HG03565 (cell line): ENCODE measurements at regions not wholly inside any gene's neighbourhood (a gene's known extent, or its start where the extent isn't known, plus 50 kb on each side); places are given as distances from the start of the nearest gene placed in this dataset.

ENCODE experiments used
- ATAC-seq: cut with Tn5 transposase; IDR thresholded peaks from one replicate; pipeline ENCODE4 v1.9.1; 2021; ENCODE audit warnings: mild to moderate bottlenecking, moderate library complexity; ENCODE audit not compliant: unreplicated experiment

DNA sequence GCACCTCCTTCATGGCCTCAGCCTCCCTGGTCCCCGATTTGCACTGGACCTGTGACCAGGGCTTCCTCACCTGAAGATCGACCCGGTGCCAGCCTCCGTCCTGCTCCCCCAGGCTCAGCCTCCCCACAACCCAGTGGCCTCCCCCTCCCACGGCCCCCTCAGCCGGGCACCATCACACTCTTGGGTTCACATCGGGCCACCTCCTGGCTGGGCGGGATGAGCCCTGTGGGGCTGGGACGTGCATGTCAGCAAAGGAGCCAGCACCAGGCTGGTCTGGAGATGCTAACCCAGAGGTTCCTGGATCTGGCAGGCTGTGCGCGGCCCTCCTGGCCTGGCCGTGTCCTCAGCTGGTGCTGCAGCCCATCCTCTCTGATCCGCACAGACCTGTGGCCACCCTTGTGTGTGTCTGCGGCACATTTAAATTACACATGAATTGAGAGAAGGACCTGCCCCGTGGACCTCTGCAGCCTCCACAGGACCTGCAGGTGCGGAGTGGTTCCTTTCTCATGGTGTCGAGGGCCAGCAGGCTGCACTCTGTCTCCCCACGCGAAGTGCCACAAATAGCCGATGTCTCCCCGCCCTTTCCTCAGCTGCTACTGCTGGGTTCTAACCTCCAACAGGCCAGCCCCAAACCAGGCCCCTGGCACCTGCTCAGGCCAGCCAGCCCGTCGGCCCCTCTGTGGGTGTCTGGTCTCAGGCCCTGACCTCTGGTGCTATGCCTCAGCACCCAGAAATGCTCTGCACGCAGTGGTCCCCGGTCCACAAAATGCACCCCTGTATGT lies 237.5 kb downstream of the ERMARD start:
- ATAC-seq: no peak

GRCh38 chr6:169986848-169987498 lies 235.6 kb downstream of the ERMARD start:
- no peak for ATAC-seq

- no peak for ATAC-seq
These were observed 234.9 kb downstream of the ERMARD start for GRCh38 chr6:169986171-169986847.

GRCh38 chr6:169985121-169986015 lies 233.9 kb downstream of the ERMARD start:
- no peak for ATAC-seq

- ATAC-seq: no peak
These were observed 233.0 kb downstream of the ERMARD start for GRCh38 chr6:169984181-169985120.

DNA sequence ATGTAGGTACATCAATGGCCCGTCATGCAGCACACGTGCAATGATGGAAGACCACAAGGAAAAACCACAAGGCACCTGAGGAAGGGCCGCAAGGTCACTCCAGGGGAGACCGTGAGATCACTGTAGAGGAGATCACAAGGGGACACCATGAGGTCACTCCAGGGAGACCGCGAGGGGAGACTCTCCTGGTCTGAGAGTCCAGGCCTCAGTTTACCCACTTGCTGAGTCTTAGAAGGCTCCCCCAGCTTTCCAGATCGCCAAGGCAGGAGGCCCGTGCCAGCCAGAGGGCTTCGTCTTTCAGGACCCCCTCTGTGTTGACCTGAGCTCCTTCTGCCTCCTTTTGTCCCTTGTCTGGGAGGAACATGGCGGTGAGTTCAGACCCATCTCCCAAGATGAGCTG lies 232.2 kb downstream of the ERMARD start:
- no peak for ATAC-seq

DNA sequence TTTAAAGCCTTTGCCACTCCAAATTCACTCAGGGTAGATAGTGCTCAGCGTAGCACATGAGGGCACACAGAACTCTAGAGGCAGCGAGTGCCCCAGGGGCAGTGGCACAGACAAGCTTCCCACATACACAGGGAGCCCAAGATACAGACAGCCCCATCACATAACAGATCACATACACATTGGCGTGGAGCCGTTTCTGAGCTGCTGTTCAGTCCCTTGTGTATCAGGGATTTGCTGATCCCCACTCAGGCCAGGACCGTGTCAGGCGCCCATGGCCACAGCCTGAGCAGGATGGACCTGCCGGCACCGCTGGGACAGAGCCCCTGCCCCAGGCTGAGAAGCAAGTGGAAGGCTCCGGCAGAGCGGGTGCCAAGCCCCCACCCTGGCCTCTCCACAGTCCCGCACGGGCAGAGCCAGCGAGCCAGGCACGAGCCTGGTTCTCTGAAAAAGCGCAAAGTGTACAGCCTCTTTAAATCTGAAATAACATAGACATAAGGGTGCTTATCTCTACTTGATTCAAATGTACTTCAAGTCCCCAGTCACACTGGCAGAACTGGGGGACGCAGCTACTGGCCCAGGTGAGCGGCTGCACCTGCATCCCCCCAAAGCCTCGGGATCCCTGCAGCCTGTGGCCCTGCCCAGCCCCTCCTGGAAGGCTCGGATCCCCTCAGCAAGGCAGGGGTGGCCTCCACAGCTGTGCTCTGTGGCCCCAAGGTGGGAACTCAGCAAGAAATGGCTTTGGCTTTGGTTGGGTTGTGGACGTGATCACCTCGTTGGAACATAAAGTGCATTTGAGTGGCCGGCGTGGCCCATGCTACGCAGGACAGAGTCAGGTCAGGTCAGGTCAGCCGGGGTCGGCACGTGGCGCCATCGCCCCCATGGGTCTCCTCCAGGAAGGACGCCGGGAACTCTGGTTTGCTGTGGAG lies 231.3 kb downstream of the ERMARD start:
- no peak for ATAC-seq

- no peak for ATAC-seq
These were observed 230.5 kb downstream of the ERMARD start for GRCh38 chr6:169981969-169982368.

DNA sequence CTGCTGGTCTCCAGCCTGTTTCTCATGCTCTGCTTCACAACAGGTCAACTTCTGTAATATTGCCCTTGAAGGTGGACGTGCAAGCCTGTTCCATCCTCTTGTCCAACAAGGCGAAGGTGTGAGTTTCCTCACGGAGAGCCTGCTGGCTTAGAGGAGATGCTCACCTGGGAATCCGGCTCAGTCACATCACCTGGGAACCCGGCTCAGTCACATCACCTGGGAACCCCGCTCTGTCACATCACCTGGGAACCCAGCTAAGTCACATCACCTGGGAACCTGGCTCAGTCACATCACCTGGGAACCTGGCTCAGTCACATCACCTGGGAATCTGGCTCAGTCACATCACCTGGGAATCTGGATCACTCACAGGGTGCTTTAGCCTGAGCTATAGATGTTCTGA lies 230.1 kb downstream of the ERMARD start:
- no peak for ATAC-seq

- ATAC-seq: no peak
These were observed 229.5 kb downstream of the ERMARD start for GRCh38 chr6:169980826-169981450.

DNA sequence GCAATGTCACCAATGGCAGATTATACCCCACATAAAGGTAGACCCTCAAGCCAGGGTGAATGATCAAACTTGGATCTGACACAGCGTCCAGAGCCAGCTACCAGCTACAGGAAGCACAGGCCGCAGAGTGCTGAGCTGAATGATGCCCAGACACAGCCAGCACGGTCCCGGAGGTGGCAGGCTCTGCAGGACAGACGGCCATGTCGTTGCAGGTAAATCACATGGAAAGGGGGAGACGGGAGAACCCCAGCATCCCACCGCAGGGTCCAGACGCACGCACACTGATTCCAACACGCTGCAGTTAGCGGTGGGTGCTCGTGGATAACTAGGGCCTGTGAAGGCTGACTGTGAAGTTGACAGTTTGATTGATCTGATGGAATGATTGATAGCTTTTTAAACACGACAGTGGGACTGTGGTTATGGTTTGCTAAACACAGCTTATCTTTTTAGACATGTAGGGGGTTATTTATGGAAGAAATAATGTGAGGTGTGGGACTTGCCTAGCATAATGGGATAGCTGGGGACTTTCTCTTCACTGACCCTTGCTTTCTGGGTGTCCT lies 228.5 kb downstream of the ERMARD start:
- no peak for ATAC-seq

DNA sequence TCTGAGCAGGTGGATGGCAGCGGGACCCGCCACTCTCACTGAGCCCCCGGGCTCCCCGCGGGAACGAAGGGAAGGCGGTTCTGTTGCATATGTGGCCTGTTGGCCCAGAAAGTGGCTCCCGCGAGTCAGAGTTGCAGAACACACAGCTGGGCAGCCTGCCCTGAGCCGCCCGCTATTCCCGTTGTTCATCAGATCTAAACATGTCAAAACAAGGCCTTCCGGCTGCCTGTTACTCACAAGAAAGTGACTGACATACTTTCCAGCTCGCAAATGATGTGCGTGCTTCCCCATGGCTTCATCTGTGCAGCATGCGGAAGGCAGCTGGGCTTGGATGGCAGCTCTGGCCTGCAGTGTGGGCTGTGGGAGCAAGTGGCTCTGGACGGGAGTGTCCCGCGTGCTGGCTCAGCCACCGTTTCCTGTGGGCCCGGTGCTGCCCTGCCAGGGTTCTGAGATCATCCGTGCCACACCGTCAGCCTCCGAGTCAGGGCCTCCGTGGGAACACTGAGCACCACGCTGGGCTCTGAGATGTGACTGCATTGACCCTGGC lies 227.3 kb downstream of the ERMARD start:
- no peak for ATAC-seq

DNA sequence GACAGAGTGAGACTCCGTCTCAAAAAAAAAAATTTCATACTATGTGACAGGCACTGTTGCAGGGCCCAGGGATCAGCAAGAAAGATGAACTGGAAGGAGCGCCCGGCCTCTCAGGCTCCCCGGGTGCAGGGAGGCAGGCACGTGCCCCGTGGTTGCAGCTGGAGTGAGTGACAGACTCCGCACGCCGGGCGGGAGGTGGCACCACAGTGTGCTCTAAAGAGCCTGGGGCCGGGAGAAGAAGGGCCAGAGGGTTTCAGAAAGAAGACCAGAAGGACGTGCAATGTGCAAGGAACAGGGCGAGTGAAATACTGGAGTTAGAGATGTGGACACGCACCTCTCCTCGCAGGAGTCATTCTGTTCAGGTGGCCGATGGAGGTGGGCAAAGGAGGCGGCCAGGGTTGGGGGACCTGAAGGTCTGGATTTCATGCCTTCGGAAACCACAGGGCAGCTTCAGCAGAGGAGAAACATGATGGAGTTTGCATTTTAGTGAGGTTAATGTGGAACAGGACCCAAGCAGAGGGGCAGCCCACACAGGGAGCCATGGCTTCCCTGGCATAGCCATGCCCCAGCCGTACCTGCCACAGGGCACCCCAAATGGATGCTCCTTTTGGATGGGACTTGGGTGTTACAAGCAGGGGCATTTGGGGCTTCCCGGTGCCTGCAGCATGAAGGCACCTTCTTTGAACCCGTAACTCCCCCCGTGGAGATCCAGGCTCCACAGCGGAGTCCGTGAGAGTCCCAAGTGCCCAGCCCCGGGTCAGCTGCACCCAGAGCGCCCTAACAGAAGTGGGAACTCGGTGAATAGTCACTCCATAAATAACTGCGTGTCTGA lies 226.2 kb downstream of the ERMARD start:
- no peak for ATAC-seq

GRCh38 chr6:169976301-169977081 lies 225.1 kb downstream of the ERMARD start:
- ATAC-seq: no peak

DNA sequence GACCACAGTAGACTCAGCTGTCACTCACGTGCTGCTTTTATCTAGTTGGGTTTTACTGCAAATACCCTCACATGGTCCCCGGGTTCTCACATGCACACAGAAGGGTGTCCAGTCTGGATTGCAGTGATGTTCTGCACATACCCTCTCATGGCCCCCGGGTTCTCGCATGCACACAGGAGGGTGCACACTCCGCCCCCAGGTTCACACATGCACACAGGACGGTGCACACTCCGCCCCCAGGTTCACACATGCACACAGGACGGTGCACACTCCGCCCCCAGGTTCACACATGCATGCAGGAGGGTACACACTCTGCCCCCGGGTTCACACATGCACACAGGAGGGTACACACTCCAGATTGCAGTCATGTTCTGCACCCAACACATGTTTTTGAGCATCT lies 224.3 kb downstream of the ERMARD start:
- ATAC-seq: no peak

- no peak for ATAC-seq
These were observed 223.9 kb downstream of the ERMARD start for GRCh38 chr6:169975286-169975685.
